GM12878 (cell line): ENCODE measurements at regions not wholly inside any gene's neighbourhood (a gene's known extent, or its start where the extent isn't known, plus 50 kb on each side); places are given as distances from the start of the nearest gene placed in this dataset.

Source experiments
- ETV6 ChIP-seq, 2 experiments: fragments of 450-650 bp in 1 of 2; IDR thresholded peaks in 1 of 2; conservative IDR thresholded peaks in 1 of 2; 2 replicates each; pipeline ENCODE4 v1.6.1; 2014; ENCODE audit warnings: antibody characterized with exemption in 1 of 2, borderline replicate concordance in 1 of 2, low read depth in 1 of 2, mild to moderate bottlenecking in 1 of 2, moderate library complexity in 1 of 2
- FOXM1 ChIP-seq: IDR thresholded peaks from 2 replicates; pipeline ENCODE4 v1.6.1; 2012; ENCODE audit warnings: low read depth, mild to moderate bottlenecking, inconsistent platforms, low read length, moderate library complexity
- GABPA ChIP-seq: IDR thresholded peaks from 2 replicates; pipeline ENCODE4 v1.6.1; 2014; ENCODE audit warnings: antibody characterized with exemption, low read depth, mild to moderate bottlenecking, inconsistent platforms
- HDAC2 ChIP-seq: fragments of 200-600 bp; sonication (generic); IDR thresholded peaks from 2 replicates; pipeline ENCODE4 v1.6.1; 2017
- LARP7 ChIP-seq: fragments of 450-650 bp; IDR thresholded peaks from 2 replicates; pipeline ENCODE4 v1.6.1; 2017; ENCODE audit warnings: mild to moderate bottlenecking
- MAX ChIP-seq: IDR thresholded peaks from 2 replicates; pipeline ENCODE4 v1.6.1; 2012; ENCODE audit warnings: low read depth, low read length, improper control_type of control experiment
- POLR2AphosphoS5 ChIP-seq: IDR thresholded peaks from 2 replicates; pipeline ENCODE4 v1.6.1; 2011; ENCODE audit warnings: mild to moderate bottlenecking, low read length, inconsistent platforms
- POU2F2 ChIP-seq: IDR thresholded peaks from 3 replicates; pipeline ENCODE4 v1.6.1; 2011; ENCODE audit warnings: low read depth, mild to moderate bottlenecking, low read length, borderline replicate concordance
- RFX5 ChIP-seq: IDR thresholded peaks from 2 replicates; pipeline ENCODE4 v1.6.1; 2011; ENCODE audit warnings: low read depth, low read length, improper control_type of control experiment
- SMAD1 ChIP-seq: fragments of 450-650 bp; IDR thresholded peaks from 2 replicates; pipeline ENCODE4 v1.6.1; 2018; ENCODE audit warnings: mild to moderate bottlenecking, low read depth; ENCODE audit not compliant: partially characterized antibody
- SPI1 ChIP-seq: IDR thresholded peaks from 2 replicates; pipeline ENCODE4 v1.6.1; 2011; ENCODE audit warnings: low read depth, mild to moderate bottlenecking, low read length, moderate library complexity, borderline replicate concordance; ENCODE audit not compliant: insufficient read depth
- STAT1 ChIP-seq: fragments of 450-650 bp; conservative IDR thresholded peaks from 2 replicates; pipeline ENCODE4 v1.6.1; 2014; ENCODE audit warnings: antibody characterized with exemption, mild to moderate bottlenecking
- TBL1XR1 ChIP-seq: IDR thresholded peaks from 2 replicates; pipeline ENCODE4 v1.6.1; 2012; ENCODE audit warnings: low read depth, low read length, improper control_type of control experiment
- TCF12 ChIP-seq: IDR thresholded peaks from 2 replicates; pipeline ENCODE4 v1.6.1; 2011; ENCODE audit warnings: low read depth, mild to moderate bottlenecking, low read length
- YY1 ChIP-seq: IDR thresholded peaks from 2 replicates; pipeline ENCODE4 v1.6.1; 2011; ENCODE audit warnings: low read depth, mild to moderate bottlenecking, low read length
- TF ChIP-seq, protein P1 (sequence below): fragments of 150-350 bp; IDR thresholded peaks from 2 replicates; pipeline ENCODE4 v1.6.1; 2016; ENCODE audit warnings: low read depth, low read length
- TF ChIP-seq, protein P2 (sequence below): fragments of 450-650 bp; conservative IDR thresholded peaks from 2 replicates; pipeline ENCODE4 v1.6.1; 2017; ENCODE audit warnings: mild to moderate bottlenecking, moderate library complexity
- TF ChIP-seq, protein P3 (sequence below): fragments of 150-350 bp; IDR thresholded peaks from 2 replicates; pipeline ENCODE4 v1.6.1; 2014; ENCODE audit warnings: mild to moderate bottlenecking, low read depth, low read length
- TF ChIP-seq, protein P4 (sequence below): fragments of 450-650 bp; IDR thresholded peaks from 2 replicates; pipeline ENCODE4 v1.6.1; 2017; ENCODE audit warnings: borderline replicate concordance

DNA sequence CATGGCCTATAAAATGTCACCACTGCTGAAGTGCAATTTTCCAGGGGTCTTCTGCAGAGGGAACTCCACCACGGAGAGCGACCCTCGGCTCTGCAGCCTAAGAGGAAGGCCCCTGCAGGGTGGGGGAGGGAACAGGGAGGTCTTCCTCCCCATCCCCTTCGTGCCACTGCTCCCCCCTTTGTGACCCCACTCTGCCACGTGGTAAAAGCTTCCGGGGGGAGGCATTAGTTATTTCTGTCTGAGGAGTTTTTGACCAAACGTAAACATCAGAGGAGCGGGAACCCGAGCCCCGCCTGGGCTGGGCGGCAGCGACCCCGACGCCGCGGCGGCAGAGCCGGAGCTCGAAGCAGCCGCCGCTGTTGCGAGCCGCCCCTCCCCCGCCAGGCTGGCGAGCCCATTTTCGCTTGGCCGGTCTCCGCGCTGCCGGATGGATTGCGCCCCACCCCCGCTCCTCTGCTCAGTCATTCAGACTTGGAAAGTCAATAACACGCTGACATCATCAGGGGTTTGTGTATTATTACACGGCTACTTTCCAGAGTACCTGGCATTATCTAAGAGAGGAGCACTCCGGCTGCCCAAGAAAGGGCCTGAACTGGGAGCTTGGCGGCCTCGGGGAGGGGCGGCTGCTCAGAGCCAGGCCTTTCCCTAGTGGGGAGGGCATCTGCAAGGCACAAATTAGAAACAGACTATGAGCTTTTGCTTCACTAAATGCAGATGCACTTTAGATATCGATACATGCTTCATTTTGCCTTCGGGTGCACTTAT, 162.5 kb upstream of the TBL1XR1 start (continued):
- TF ChIP-seq YY1 (peak; percentile 87), POU2F2 (peak; percentile 90; the same call in 2 of the 3 replicates), TCF12 (peak; percentile 93), RFX5 (peak; percentile 16; the same call in 1 of the 2 replicates), MAX (peak; percentile 29; the same call in 1 of the 2 replicates), POLR2AphosphoS5 (no peak), SMAD1 (no peak), HDAC2 (no peak), ETV6 (conservative IDR thresholded peaks at IDR 0.05 in 1 of 2, IDR thresholded peaks at IDR 0.05 in 1 of 2; ENCODE audit: borderline replicate concordance in 1 of 2, low read depth in 1 of 2) (peak in 1 of 2 experiments; percentile 69; a peak in 2 of 4 replicates), SPI1 (no peak), STAT1 (no peak), GABPA (peak; percentile 42; the same call in 1 of the 2 replicates), TBL1XR1 (peak; percentile 99), FOXM1 (peak; percentile 97), LARP7 (peak; percentile 81)
- TF ChIP-seq, protein P1, sequence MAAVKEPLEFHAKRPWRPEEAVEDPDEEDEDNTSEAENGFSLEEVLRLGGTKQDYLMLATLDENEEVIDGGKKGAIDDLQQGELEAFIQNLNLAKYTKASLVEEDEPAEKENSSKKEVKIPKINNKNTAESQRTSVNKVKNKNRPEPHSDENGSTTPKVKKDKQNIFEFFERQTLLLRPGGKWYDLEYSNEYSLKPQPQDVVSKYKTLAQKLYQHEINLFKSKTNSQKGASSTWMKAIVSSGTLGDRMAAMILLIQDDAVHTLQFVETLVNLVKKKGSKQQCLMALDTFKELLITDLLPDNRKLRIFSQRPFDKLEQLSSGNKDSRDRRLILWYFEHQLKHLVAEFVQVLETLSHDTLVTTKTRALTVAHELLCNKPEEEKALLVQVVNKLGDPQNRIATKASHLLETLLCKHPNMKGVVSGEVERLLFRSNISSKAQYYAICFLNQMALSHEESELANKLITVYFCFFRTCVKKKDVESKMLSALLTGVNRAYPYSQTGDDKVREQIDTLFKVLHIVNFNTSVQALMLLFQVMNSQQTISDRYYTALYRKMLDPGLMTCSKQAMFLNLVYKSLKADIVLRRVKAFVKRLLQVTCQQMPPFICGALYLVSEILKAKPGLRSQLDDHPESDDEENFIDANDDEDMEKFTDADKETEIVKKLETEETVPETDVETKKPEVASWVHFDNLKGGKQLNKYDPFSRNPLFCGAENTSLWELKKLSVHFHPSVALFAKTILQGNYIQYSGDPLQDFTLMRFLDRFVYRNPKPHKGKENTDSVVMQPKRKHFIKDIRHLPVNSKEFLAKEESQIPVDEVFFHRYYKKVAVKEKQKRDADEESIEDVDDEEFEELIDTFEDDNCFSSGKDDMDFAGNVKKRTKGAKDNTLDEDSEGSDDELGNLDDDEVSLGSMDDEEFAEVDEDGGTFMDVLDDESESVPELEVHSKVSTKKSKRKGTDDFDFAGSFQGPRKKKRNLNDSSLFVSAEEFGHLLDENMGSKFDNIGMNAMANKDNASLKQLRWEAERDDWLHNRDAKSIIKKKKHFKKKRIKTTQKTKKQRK, result no peak
- TF ChIP-seq, protein P2, sequence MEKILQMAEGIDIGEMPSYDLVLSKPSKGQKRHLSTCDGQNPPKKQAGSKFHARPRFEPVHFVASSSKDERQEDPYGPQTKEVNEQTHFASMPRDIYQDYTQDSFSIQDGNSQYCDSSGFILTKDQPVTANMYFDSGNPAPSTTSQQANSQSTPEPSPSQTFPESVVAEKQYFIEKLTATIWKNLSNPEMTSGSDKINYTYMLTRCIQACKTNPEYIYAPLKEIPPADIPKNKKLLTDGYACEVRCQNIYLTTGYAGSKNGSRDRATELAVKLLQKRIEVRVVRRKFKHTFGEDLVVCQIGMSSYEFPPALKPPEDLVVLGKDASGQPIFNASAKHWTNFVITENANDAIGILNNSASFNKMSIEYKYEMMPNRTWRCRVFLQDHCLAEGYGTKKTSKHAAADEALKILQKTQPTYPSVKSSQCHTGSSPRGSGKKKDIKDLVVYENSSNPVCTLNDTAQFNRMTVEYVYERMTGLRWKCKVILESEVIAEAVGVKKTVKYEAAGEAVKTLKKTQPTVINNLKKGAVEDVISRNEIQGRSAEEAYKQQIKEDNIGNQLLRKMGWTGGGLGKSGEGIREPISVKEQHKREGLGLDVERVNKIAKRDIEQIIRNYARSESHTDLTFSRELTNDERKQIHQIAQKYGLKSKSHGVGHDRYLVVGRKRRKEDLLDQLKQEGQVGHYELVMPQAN, result peak; percentile 57; the same call in 1 of the 2 replicates
- TF ChIP-seq, protein P3, sequence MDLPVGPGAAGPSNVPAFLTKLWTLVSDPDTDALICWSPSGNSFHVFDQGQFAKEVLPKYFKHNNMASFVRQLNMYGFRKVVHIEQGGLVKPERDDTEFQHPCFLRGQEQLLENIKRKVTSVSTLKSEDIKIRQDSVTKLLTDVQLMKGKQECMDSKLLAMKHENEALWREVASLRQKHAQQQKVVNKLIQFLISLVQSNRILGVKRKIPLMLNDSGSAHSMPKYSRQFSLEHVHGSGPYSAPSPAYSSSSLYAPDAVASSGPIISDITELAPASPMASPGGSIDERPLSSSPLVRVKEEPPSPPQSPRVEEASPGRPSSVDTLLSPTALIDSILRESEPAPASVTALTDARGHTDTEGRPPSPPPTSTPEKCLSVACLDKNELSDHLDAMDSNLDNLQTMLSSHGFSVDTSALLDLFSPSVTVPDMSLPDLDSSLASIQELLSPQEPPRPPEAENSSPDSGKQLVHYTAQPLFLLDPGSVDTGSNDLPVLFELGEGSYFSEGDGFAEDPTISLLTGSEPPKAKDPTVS, result no peak
- TF ChIP-seq, protein P4, sequence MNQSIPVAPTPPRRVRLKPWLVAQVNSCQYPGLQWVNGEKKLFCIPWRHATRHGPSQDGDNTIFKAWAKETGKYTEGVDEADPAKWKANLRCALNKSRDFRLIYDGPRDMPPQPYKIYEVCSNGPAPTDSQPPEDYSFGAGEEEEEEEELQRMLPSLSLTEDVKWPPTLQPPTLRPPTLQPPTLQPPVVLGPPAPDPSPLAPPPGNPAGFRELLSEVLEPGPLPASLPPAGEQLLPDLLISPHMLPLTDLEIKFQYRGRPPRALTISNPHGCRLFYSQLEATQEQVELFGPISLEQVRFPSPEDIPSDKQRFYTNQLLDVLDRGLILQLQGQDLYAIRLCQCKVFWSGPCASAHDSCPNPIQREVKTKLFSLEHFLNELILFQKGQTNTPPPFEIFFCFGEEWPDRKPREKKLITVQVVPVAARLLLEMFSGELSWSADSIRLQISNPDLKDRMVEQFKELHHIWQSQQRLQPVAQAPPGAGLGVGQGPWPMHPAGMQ, result no peak
